HG03159 (cell line): ENCODE measurements at regions not wholly inside any gene's neighbourhood (a gene's known extent, or its start where the extent isn't known, plus 50 kb on each side); places are given as distances from the start of the nearest gene placed in this dataset.
"Not testable (repeated sequence)": the region's sequence is repeated elsewhere in the genome, so short reads cannot be mapped to it uniquely, and the experiment has no call there.

ENCODE experiments used
- ATAC-seq: cut with Tn5 transposase; IDR thresholded peaks from one replicate; pipeline ENCODE4 v1.9.1; 2021; ENCODE audit warnings: mild to moderate bottlenecking, moderate library complexity; ENCODE audit not compliant: unreplicated experiment

- ATAC-seq, result no peak
Observed at GRCh38 chr2:71962350-71962749, 185.3 kb downstream of the CYP26B1 start.

GRCh38 chr2:71961289-71962027 lies 186.2 kb downstream of the CYP26B1 start:
- no peak for ATAC-seq

GRCh38 chr2:71959494-71959893 lies 188.2 kb downstream of the CYP26B1 start:
- ATAC-seq, result no peak

GRCh38 chr2:71958426-71958825 lies 189.2 kb downstream of the CYP26B1 start:
- not testable (repeated sequence) for ATAC-seq

- no peak for ATAC-seq
Observed at GRCh38 chr2:71952572-71953188, 195.0 kb downstream of the CYP26B1 start.

GRCh38 chr2:71951718-71952404 lies 195.8 kb downstream of the CYP26B1 start:
- no peak for ATAC-seq

GRCh38 chr2:71951083-71951468 lies 196.6 kb downstream of the CYP26B1 start:
- no peak for ATAC-seq

GRCh38 chr2:71950256-71951082 lies 197.2 kb downstream of the CYP26B1 start:
- no peak for ATAC-seq

- no peak for ATAC-seq
Observed at GRCh38 chr2:71949537-71949798, 198.2 kb downstream of the CYP26B1 start.

GRCh38 chr2:71948781-71949536 lies 198.7 kb downstream of the CYP26B1 start:
- no peak for ATAC-seq

- no peak for ATAC-seq
Observed at GRCh38 chr2:71947809-71948208, 199.9 kb downstream of the CYP26B1 start.

GRCh38 chr2:71945603-71945959 lies 202.1 kb downstream of the CYP26B1 start:
- no peak for ATAC-seq

- ATAC-seq, result no peak
Observed at GRCh38 chr2:71944806-71945602, 202.7 kb downstream of the CYP26B1 start.

GRCh38 chr2:71944183-71944550 lies 203.5 kb downstream of the CYP26B1 start:
- no peak for ATAC-seq

GRCh38 chr2:71943238-71944182 lies 204.2 kb downstream of the CYP26B1 start:
- ATAC-seq, result no peak

GRCh38 chr2:71941726-71942525 lies 205.7 kb downstream of the CYP26B1 start:
- ATAC-seq, result no peak

GRCh38 chr2:71940695-71941094 lies 207.0 kb downstream of the CYP26B1 start:
- no peak for ATAC-seq
